Nephron (organoid): ENCODE measurements at regions not wholly inside any gene's neighbourhood (a gene's known extent, or its start where the extent isn't known, plus 50 kb on each side); places are given as distances from the start of the nearest gene placed in this dataset.

Source experiments
- H3K27ac Mint-ChIP-seq, 3 experiments: 2 replicates each; pipeline ENCODE4 v1.8.0; 2020; ENCODE audit warnings: mixed read lengths in 3 of 3, mild to moderate bottlenecking in 2 of 3, moderate library complexity in 1 of 3
- H3K27me3 Mint-ChIP-seq: 2 replicates; pipeline ENCODE4 v1.8.0; 2021; ENCODE audit warnings: low read depth, mild to moderate bottlenecking, moderate library complexity, mixed read lengths
- H3K36me3 Mint-ChIP-seq: 2 replicates; pipeline ENCODE4 v1.8.0; 2020; ENCODE audit warnings: low read depth, mixed read lengths
- H3K4me1 Mint-ChIP-seq: 2 replicates; pipeline ENCODE4 v1.8.0; 2020; ENCODE audit warnings: mixed read lengths
- H3K4me3 Mint-ChIP-seq, 3 experiments: 2 replicates each; pipeline ENCODE4 v1.8.0; 2020; ENCODE audit warnings: mild to moderate bottlenecking in 3 of 3, mixed read lengths in 3 of 3, moderate library complexity in 2 of 3
- H3K9me3 Mint-ChIP-seq: 2 replicates; pipeline ENCODE4 v1.8.0; 2020; ENCODE audit warnings: mixed read lengths
- CTCF ChIP-seq, 3 experiments: fragments of 200-600 bp; sonication (generic); IDR thresholded peaks; one replicate each; pipeline ENCODE4 v1.5.0; 2021; ENCODE audit warnings: antibody characterized with exemption in 3 of 3; ENCODE audit not compliant: unreplicated experiment in 3 of 3

GRCh38 chr20:50398821-50399554, 111.2 kb upstream of the PTPN1 start:
- H3K9me3 Mint-ChIP-seq: no peaks in the 10 kb centered on the region
- peaks cover 21% of the 10 kb centered on the region for H3K4me1 Mint-ChIP-seq
- peaks cover 40% of the 10 kb centered on the region for H3K27me3 Mint-ChIP-seq
- H3K27ac Mint-ChIP-seq: no peak overlapping the region
- no peak for TF ChIP-seq CTCF (IDR thresholded peaks at IDR 0.05; ENCODE audit: unreplicated experiment in 3 of 3)
- no peaks in the 10 kb centered on the region for H3K36me3 Mint-ChIP-seq
- H3K4me3 Mint-ChIP-seq: no peak overlapping the region

GRCh38 chr20:50399555-50399916, 110.6 kb upstream of the PTPN1 start:
- Mint-ChIP-seq H3K27ac (no peak overlapping the region), H3K9me3 (no peaks in the 10 kb centered on the region), H3K4me3 (no peak overlapping the region), H3K36me3 (no peaks in the 10 kb centered on the region), H3K27me3 (peaks cover 43% of the 10 kb centered on the region), H3K4me1 (peaks cover 21% of the 10 kb centered on the region)
- TF ChIP-seq CTCF (IDR thresholded peaks at IDR 0.05; ENCODE audit: unreplicated experiment in 3 of 3): no peak

- peaks cover 21% of the 10 kb centered on the region for H3K4me1 Mint-ChIP-seq
- no peak for TF ChIP-seq CTCF (IDR thresholded peaks at IDR 0.05; ENCODE audit: unreplicated experiment in 3 of 3)
- H3K9me3 Mint-ChIP-seq: no peaks in the 10 kb centered on the region
- H3K27me3 Mint-ChIP-seq: peaks cover 43% of the 10 kb centered on the region
- no peaks in the 10 kb centered on the region for H3K36me3 Mint-ChIP-seq
- no peak overlapping the region for H3K4me3 Mint-ChIP-seq
- H3K27ac Mint-ChIP-seq: no peak overlapping the region
Observed at GRCh38 chr20:50399917-50400704, 110.1 kb upstream of the PTPN1 start.

GRCh38 chr20:50400705-50401586, 109.2 kb upstream of the PTPN1 start:
- Mint-ChIP-seq H3K9me3 (no peaks in the 10 kb centered on the region), H3K27ac (no peak overlapping the region), H3K4me1 (peaks cover 21% of the 10 kb centered on the region), H3K27me3 (peaks cover 45% of the 10 kb centered on the region), H3K4me3 (no peak overlapping the region), H3K36me3 (no peaks in the 10 kb centered on the region)
- TF ChIP-seq CTCF (IDR thresholded peaks at IDR 0.05; ENCODE audit: unreplicated experiment in 3 of 3): no peak

- H3K9me3 Mint-ChIP-seq: no peaks in the 10 kb centered on the region
Observed at GRCh38 chr20:50401587-50402418, 108.4 kb upstream of the PTPN1 start.

More at GRCh38 chr20:50401587-50402418, 108.4 kb upstream of the PTPN1 start:
- H3K4me1 Mint-ChIP-seq: peaks cover 21% of the 10 kb centered on the region
- no peak overlapping the region for H3K4me3 Mint-ChIP-seq
- peaks cover 44% of the 10 kb centered on the region for H3K27me3 Mint-ChIP-seq
- H3K27ac Mint-ChIP-seq: no peak overlapping the region
- TF ChIP-seq CTCF (IDR thresholded peaks at IDR 0.05; ENCODE audit: unreplicated experiment in 3 of 3): no peak
- no peaks in the 10 kb centered on the region for H3K36me3 Mint-ChIP-seq
